ENCODE measurements at regions not wholly inside any gene's neighbourhood (a gene's known extent, or its start where the extent isn't known, plus 50 kb on each side); places are given as distances from the start of the nearest gene placed in this dataset.

GRCh38 chr11:121743285-121743684 is 290.5 kb upstream of the SORL1-AS1 start:
- H3K4me1 ChIP-seq (ENCODE audit: insufficient read depth, low read length) = no peaks in the 10 kb centered on the region
- no peaks in the 10 kb centered on the region for H3K27me3 ChIP-seq (ENCODE audit: insufficient read depth, low read length)
- Mint-ChIP-seq H3K27ac (ENCODE audit: unreplicated experiment) (no peak overlapping the region), H3K4me3 (ENCODE audit: unreplicated experiment) (no peak overlapping the region), H3K27me3 (ENCODE audit: low read depth, unreplicated experiment) (no peaks in the 10 kb centered on the region), H3K4me1 (ENCODE audit: low read depth, unreplicated experiment) (no peaks in the 10 kb centered on the region), H3K36me3 (ENCODE audit: low read depth, unreplicated experiment) (no peaks in the 10 kb centered on the region), H3K9me3 (ENCODE audit: unreplicated experiment) (peaks cover 3% of the 10 kb centered on the region)
- no peaks in the 10 kb centered on the region for H3K36me3 ChIP-seq (ENCODE audit: insufficient read depth, low read length)
- H3K79me2 ChIP-seq (ENCODE audit: insufficient read depth, low read length) = no peaks in the 10 kb centered on the region
- H3K4me3 ChIP-seq (ENCODE audit: insufficient read depth, low read depth, low read length) = no peak overlapping the region
- TF ChIP-seq EZH2 (IDR thresholded peaks at IDR 0.05; ENCODE audit: insufficient read depth, low read length) (no peak), CTCF (IDR thresholded peaks at IDR 0.05; ENCODE audit: insufficient read depth, low read depth, low read length) (no peak)
- no peak overlapping the region for H3K4me2 ChIP-seq (ENCODE audit: low read length)
- no peak overlapping the region for H3K27ac ChIP-seq (ENCODE audit: low read depth, low read length)
- no peak overlapping the region for H3K9ac ChIP-seq (ENCODE audit: low read length)
- H3K9me3 ChIP-seq (ENCODE audit: insufficient read depth, low read depth, low read length) = no peaks in the 10 kb centered on the region
- DNase-seq (ENCODE audit: low read depth) = no peak
- H4K20me1 ChIP-seq (ENCODE audit: insufficient read depth, low read length) = no peaks in the 10 kb centered on the region
- FAIRE-seq = peak; percentile 20
- H2AFZ ChIP-seq (ENCODE audit: low read depth, low read length) = no peak overlapping the region

- Histone ChIP-seq H3K4me3 (ENCODE audit: insufficient read depth, low read depth, low read length) (no peak overlapping the region), H3K4me2 (ENCODE audit: low read length) (no peak overlapping the region), H3K27me3 (ENCODE audit: insufficient read depth, low read length) (no peaks in the 10 kb centered on the region), H3K4me1 (ENCODE audit: insufficient read depth, low read length) (no peaks in the 10 kb centered on the region), H3K36me3 (ENCODE audit: insufficient read depth, low read length) (no peaks in the 10 kb centered on the region), H3K9me3 (ENCODE audit: insufficient read depth, low read depth, low read length) (no peaks in the 10 kb centered on the region), H3K9ac (ENCODE audit: low read length) (no peak overlapping the region), H3K27ac (ENCODE audit: low read depth, low read length) (no peak overlapping the region), H3K79me2 (ENCODE audit: insufficient read depth, low read length) (no peaks in the 10 kb centered on the region), H2AFZ (ENCODE audit: low read depth, low read length) (peak overlapping the region; percentile 57), H4K20me1 (ENCODE audit: insufficient read depth, low read length) (no peaks in the 10 kb centered on the region)
- H3K4me3 Mint-ChIP-seq (ENCODE audit: unreplicated experiment) = no peak overlapping the region
- no peaks in the 10 kb centered on the region for H3K36me3 Mint-ChIP-seq (ENCODE audit: low read depth, unreplicated experiment)
- H3K27me3 Mint-ChIP-seq (ENCODE audit: low read depth, unreplicated experiment) = no peaks in the 10 kb centered on the region
- no peak for FAIRE-seq
- TF ChIP-seq CTCF (IDR thresholded peaks at IDR 0.05; ENCODE audit: insufficient read depth, low read depth, low read length) = no peak
- no peak for TF ChIP-seq EZH2 (IDR thresholded peaks at IDR 0.05; ENCODE audit: insufficient read depth, low read length)
- H3K27ac Mint-ChIP-seq (ENCODE audit: unreplicated experiment) = no peak overlapping the region
- DNase-seq (ENCODE audit: low read depth) = peak; percentile 57
- peaks cover 3% of the 10 kb centered on the region for H3K9me3 Mint-ChIP-seq (ENCODE audit: unreplicated experiment)
- no peaks in the 10 kb centered on the region for H3K4me1 Mint-ChIP-seq (ENCODE audit: low read depth, unreplicated experiment)
These were observed 289.1 kb upstream of the SORL1-AS1 start for GRCh38 chr11:121741761-121742361.

- no peak overlapping the region for H3K27ac ChIP-seq (ENCODE audit: low read depth, low read length)
These were observed 288.6 kb upstream of the SORL1-AS1 start for GRCh38 chr11:121741351-121741760.

More at GRCh38 chr11:121741351-121741760, 288.6 kb upstream of the SORL1-AS1 start:
- Histone ChIP-seq H3K9ac (ENCODE audit: low read length) (no peak overlapping the region), H2AFZ (ENCODE audit: low read depth, low read length) (no peak overlapping the region), H3K27me3 (ENCODE audit: insufficient read depth, low read length) (no peaks in the 10 kb centered on the region), H3K4me3 (ENCODE audit: insufficient read depth, low read depth, low read length) (no peak overlapping the region), H3K9me3 (ENCODE audit: insufficient read depth, low read depth, low read length) (no peaks in the 10 kb centered on the region), H3K4me2 (ENCODE audit: low read length) (no peak overlapping the region), H3K79me2 (ENCODE audit: insufficient read depth, low read length) (no peaks in the 10 kb centered on the region), H3K4me1 (ENCODE audit: insufficient read depth, low read length) (no peaks in the 10 kb centered on the region), H4K20me1 (ENCODE audit: insufficient read depth, low read length) (no peaks in the 10 kb centered on the region), H3K36me3 (ENCODE audit: insufficient read depth, low read length) (no peaks in the 10 kb centered on the region)
- DNase-seq (ENCODE audit: low read depth) = no peak
- Mint-ChIP-seq H3K36me3 (ENCODE audit: low read depth, unreplicated experiment) (no peaks in the 10 kb centered on the region), H3K27ac (ENCODE audit: unreplicated experiment) (no peak overlapping the region), H3K27me3 (ENCODE audit: low read depth, unreplicated experiment) (no peaks in the 10 kb centered on the region), H3K4me1 (ENCODE audit: low read depth, unreplicated experiment) (no peaks in the 10 kb centered on the region), H3K4me3 (ENCODE audit: unreplicated experiment) (no peak overlapping the region), H3K9me3 (ENCODE audit: unreplicated experiment) (peaks cover 3% of the 10 kb centered on the region)
- peak; percentile 23 for FAIRE-seq
- TF ChIP-seq CTCF (IDR thresholded peaks at IDR 0.05; ENCODE audit: insufficient read depth, low read depth, low read length) (no peak), EZH2 (IDR thresholded peaks at IDR 0.05; ENCODE audit: insufficient read depth, low read length) (no peak)

Data from astrocyte (in vitro differentiated cells and primary cell).